IPS-18c (cell line): ENCODE measurements at regions not wholly inside any gene's neighbourhood (a gene's known extent, or its start where the extent isn't known, plus 50 kb on each side); places are given as distances from the start of the nearest gene placed in this dataset.

Source experiments
- H3K4me3 ChIP-seq: 2 replicates; pipeline ENCODE4 v1.7.0; 2013; ENCODE audit warnings: low read depth, mild to moderate bottlenecking, low read length, moderate library complexity; ENCODE audit not compliant: insufficient read depth
- H3K9me3 ChIP-seq: one replicate; pipeline ENCODE4 v1.6.1; 2013; ENCODE audit warnings: mild to moderate bottlenecking, low read length, moderate library complexity; ENCODE audit not compliant: control insufficient read depth, insufficient read depth

- Histone ChIP-seq H3K4me3 (no peak overlapping the region), H3K9me3 (no peaks in the 10 kb centered on the region)
Measured at GRCh38 chr13:44063467-44063866, 183.8 kb downstream of the LACC1 start.

DNA sequence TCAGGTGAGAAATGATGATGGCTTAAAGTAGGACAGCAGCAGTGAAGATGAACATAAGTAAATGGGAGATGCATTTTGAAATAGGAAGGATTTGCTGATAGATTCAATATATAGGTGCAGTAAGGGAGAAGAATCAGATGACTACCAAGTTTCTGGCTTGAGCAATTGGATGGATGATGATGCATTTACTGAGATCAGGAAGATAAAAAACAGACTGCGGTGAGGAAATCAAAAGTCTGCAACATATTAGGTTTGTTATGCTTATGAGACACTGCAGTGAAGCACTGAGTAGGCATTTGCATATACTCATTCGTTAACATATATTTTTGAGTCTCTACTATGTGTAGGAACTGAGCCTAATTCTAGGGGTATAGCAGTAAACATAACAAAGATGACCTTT, 184.2 kb downstream of the LACC1 start:
- Histone ChIP-seq H3K9me3 (no peaks in the 10 kb centered on the region), H3K4me3 (no peak overlapping the region)

DNA sequence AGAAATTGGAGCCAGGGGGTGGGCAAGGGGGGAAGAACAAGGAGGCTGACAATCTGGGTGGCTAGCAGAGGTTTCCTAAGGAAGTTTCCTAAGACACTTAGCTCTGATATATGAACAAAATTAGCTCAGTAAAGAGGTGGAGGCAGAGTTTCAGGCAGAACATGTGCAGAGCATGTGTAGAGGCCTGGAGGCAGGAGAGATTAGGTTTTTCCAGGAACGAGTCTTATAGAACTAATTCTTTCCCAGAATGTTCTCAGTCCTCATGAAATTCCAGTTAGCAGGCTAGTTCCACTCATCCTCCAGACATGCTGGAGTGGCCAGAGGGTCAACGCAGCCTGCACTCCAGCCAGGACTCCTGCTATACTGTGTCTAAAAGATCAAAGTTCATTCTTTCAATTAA, 184.7 kb downstream of the LACC1 start:
- no peak overlapping the region for H3K4me3 ChIP-seq

GRCh38 chr13:44068169-44068568, 188.5 kb downstream of the LACC1 start:
- Histone ChIP-seq H3K4me3 (no peak overlapping the region), H3K9me3 (no peaks in the 10 kb centered on the region)

More for the DNA sequence above, 184.7 kb downstream of the LACC1 start:
- H3K9me3 ChIP-seq: no peaks in the 10 kb centered on the region

DNA sequence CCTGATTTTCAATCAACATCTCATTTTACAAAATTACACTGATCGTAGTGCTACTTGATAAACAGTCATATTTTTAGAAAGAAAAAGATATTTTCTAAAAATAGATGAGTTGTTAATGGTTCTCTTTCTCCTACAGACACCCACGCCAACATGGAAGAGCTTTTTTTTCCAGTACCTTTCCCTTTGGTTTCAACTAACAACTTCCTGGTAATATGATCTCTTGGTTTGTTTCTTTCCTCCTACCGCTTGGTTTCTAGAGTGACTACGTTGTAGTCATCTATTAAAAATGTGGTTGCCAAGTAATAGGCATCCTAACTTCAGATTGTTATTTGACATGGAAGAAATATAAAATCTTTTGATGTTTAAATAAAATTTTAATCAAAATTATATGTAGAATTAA, 189.0 kb downstream of the LACC1 start:
- H3K4me3 ChIP-seq: no peak overlapping the region
- no peaks in the 10 kb centered on the region for H3K9me3 ChIP-seq

DNA sequence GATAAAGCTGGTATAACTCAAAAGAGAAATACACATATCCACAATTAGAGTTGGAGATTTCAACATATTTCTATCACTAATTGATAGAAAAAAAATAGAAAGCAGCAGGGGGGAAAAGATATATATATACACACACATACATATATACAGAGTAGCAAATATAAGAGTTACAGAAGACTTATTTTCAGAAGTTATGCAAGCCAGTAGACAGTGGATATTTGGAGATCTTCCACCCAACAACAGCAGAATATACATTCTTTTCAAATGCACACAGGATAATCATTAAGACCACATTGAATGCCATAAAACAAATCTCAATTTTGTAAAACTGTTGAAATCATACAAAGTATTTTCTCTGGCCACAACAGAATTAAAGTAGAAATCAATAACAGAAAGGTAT, 192.8 kb downstream of the LACC1 start:
- Histone ChIP-seq H3K9me3 (no peaks in the 10 kb centered on the region), H3K4me3 (no peak overlapping the region)

DNA sequence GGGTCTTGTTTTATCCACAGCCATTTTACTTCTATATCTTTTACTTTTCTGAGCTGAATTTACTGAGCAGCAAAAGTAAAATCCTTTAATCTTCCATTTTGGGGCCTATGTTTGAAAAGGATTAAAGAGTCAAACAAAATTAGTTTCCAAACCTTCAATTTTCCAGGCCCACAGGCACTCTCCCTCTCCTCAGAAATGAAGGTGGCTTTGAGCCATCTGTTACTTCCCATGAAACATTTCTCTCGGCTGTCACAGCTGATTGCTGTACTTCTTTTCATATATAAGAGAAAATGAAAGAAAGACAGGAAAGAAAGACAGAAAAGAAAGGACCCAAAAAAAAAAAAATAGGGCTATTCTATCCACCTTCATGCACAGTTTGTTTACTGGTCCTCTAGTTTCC, 194.9 kb downstream of the LACC1 start:
- H3K9me3 ChIP-seq: no peaks in the 10 kb centered on the region
- no peak overlapping the region for H3K4me3 ChIP-seq

DNA sequence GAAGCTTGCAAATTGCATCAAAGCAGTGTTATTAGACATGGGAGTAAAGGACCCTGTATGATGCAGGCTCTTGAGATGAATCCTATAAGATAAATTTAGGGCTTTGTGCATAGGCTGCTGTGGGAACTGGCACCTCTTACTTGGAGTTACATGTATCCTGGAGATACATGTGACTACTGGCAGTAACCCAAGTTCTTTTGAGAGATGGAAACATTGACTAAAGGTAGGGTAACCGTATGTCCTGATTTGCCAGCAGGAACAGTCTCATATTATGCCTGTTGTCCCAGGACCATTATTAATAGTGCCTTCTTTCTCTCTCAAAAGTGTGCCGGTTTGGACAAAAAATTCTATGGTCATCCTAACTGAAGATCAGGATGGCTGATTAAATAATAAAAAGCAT, 195.4 kb downstream of the LACC1 start:
- no peak overlapping the region for H3K4me3 ChIP-seq
- H3K9me3 ChIP-seq: no peaks in the 10 kb centered on the region

DNA sequence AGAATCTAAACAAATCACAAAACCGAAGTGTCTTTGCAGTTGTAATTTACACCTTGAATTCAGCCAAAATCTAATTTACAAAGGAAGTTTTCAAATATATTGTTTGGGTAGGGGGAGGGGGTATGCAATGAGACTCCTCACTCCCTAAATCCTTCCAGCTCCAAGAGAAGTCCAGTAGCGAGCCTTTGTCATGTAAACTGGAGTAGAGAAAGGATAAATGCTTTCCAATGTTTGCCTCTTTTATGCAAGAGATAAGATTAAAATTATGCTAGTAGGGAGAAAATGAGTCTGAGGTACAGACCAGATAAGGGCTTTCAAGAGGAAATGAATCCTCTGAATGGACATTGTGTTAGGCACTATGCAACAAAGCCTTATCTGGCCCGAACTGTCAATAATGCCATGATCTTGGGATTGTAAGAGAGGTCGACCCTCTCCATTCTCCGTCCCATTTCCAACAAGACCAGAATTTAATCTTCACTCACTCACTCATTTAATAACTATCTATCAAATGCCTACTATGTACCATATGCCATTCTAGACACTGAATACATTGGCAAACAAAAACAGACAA, 199.2 kb downstream of the LACC1 start:
- no peaks in the 10 kb centered on the region for H3K9me3 ChIP-seq
- H3K4me3 ChIP-seq: no peak overlapping the region

DNA sequence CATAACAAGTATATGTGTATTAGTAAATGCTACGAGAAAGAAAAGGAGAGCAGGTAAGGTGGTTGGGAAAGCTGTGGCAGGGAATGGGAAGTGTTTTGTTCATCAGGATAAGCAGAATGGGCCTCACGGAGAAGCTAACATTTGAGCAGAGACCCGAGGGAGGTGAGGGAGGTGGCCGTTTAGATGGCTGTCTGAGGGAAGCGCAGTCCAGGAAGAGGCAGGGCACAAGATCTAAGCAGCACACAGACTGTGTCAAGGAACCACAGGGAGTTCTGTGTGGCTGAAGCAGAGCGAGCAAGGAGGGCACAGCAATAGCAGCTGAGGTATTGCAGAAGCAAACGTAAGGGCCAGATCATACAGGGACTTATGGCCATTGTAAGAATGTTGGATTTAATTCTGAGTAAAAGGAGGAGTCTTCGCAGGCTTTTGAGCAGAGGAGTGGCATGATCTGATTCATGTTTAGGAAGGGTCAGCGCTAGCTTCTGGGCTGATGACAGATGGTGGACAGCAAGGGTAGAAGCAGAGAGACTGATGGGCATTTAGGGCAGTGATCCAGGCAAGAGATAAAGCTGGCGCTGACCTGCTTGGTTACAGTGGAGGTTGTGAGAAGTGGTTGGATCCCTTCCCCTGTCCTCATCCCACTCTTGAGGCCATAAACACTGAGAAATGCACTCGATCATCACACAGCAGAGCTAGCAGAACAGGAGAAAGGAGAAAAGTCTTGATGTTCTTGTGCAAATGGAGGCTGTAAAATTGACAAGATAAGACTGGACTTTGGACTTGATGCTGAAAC, 199.9 kb downstream of the LACC1 start:
- H3K4me3 ChIP-seq: no peak overlapping the region
- H3K9me3 ChIP-seq: no peaks in the 10 kb centered on the region

DNA sequence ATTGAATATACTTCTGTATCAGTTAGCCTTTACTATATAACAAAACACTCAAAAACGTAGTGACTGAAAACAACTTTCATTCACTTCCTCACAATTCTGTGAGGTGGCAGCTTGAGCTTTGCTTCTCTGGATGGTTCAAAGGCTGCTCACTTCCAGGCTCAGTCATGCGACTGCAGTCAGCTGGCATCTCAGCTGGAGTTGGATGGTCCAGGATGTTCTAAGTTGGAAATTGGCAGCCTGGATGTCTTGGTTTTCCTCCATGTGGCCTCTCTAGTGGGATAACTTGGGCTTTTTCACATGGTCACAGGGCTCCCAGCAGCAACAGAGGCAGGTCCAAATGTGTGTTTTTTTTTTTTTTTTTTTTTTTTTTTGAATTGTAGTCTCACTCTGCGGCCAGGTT, 204.4 kb downstream of the LACC1 start:
- H3K9me3 ChIP-seq: no peaks in the 10 kb centered on the region
- H3K4me3 ChIP-seq: no peak overlapping the region

DNA sequence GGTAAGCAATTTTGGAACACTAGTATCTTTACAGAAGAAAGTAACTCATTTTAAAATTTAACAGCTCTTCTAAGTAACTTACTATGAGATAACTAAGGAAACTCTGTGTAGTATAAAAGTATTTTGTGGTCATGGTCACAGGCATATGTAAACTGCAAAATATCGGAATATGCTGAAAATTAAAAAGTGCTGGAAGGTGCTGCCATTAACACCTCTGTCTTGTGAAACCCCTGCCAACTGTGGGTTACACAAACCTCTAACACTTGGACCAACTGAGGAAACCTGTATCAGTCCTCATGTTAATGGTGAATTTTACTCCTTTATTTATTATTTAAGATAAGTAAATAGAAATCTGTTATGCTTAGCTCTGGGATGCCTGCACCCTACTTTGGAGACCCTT, 206.7 kb downstream of the LACC1 start:
- H3K9me3 ChIP-seq: peaks cover 3% of the 10 kb centered on the region
- H3K4me3 ChIP-seq: no peak overlapping the region

GRCh38 chr13:44088411-44088810, 208.7 kb downstream of the LACC1 start:
- H3K9me3 ChIP-seq: peaks cover 3% of the 10 kb centered on the region
- no peak overlapping the region for H3K4me3 ChIP-seq

- H3K9me3 ChIP-seq: peaks cover 3% of the 10 kb centered on the region
- no peak overlapping the region for H3K4me3 ChIP-seq
Measured at GRCh38 chr13:44088991-44089413, 209.3 kb downstream of the LACC1 start.

- H3K4me3 ChIP-seq: no peak overlapping the region
- H3K9me3 ChIP-seq: peaks cover 3% of the 10 kb centered on the region
Measured at GRCh38 chr13:44089452-44089851, 209.7 kb downstream of the LACC1 start.

GRCh38 chr13:44092078-44092970, 212.6 kb downstream of the LACC1 start:
- H3K9me3 ChIP-seq: peaks cover 3% of the 10 kb centered on the region
- H3K4me3 ChIP-seq: no peak overlapping the region

- H3K9me3 ChIP-seq: peaks cover 3% of the 10 kb centered on the region
- no peak overlapping the region for H3K4me3 ChIP-seq
Measured at GRCh38 chr13:44093607-44094564, 214.2 kb downstream of the LACC1 start.
